GM23338 (cell line): ENCODE measurements at regions not wholly inside any gene's neighbourhood (a gene's known extent, or its start where the extent isn't known, plus 50 kb on each side); places are given as distances from the start of the nearest gene placed in this dataset.

Source experiments
- CREB1 ChIP-seq: fragments of 250-450 bp; sonication (Bioruptor Pico); IDR thresholded peaks from 2 replicates; pipeline ENCODE4 v1.5.0; 2020; ENCODE audit warnings: low read depth, mild to moderate bottlenecking, moderate library complexity
- EZH2 ChIP-seq: fragments of 200-600 bp; sonication (generic); IDR thresholded peaks from one replicate; pipeline ENCODE4 v1.8.0; 2017; ENCODE audit warnings: antibody characterized with exemption, mild to moderate bottlenecking, low read depth; ENCODE audit not compliant: unreplicated experiment
- EZH2phosphoT487 ChIP-seq: fragments of 200-600 bp; sonication (generic); IDR thresholded peaks from one replicate; pipeline ENCODE4 v1.8.1; 2018; ENCODE audit warnings: antibody characterized with exemption; ENCODE audit not compliant: unreplicated experiment
- JUNB ChIP-seq: IDR thresholded peaks from one replicate; pipeline ENCODE4 v1.6.1; 2016; ENCODE audit warnings: antibody characterized with exemption; ENCODE audit not compliant: unreplicated experiment
- POLR2AphosphoS5 ChIP-seq: IDR thresholded peaks from 2 replicates; pipeline ENCODE4 v1.6.1; 2016; ENCODE audit warnings: antibody characterized with exemption, low read depth
- TF ChIP-seq, protein P1 (sequence below), 2 experiments: fragments of 200-600 bp in 1 of 2; sonication (generic) in 1 of 2; conservative IDR thresholded peaks; 2 replicates each; pipeline versions ENCODE4 v1.5.1 to v1.6.1; 2016 to 2017; ENCODE audit warnings: antibody characterized with exemption in 2 of 2, low read depth in 2 of 2, mild to moderate bottlenecking in 2 of 2, moderate library complexity in 1 of 2
- TF ChIP-seq, protein P2 (sequence below): IDR thresholded peaks from one replicate; pipeline ENCODE4 v1.6.1; 2018; ENCODE audit warnings: antibody characterized with exemption; ENCODE audit not compliant: unreplicated experiment
- TF ChIP-seq, protein P3 (sequence below): IDR thresholded peaks from 2 replicates; pipeline ENCODE4 v1.6.1; 2016; ENCODE audit warnings: antibody characterized with exemption
- TF ChIP-seq, protein P4 (sequence below): fragments of 250-450 bp; sonication (Bioruptor Pico); IDR thresholded peaks from 2 replicates; pipeline ENCODE4 v1.5.0; 2020; ENCODE audit warnings: mild to moderate bottlenecking, moderate library complexity

DNA sequence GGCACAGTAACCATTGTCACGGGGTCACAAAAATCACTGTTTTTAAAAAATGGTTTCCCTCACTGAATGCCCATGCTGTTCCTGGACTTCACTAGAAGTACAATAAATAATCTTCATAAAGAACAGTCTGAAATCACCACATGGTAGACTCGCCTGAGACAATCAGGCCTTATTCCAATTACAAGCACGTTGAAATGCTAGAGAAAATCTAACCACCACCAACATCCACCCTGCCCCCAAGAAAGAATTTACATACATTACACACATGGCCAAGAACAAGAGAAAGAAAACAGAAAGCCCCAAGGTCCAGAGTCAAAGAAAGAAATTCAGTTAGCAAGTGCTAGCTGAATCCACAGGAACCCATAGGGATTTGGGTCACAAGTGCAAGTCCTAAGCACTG, 107.0 kb upstream of the ERG start:
- TF ChIP-seq, protein P1, sequence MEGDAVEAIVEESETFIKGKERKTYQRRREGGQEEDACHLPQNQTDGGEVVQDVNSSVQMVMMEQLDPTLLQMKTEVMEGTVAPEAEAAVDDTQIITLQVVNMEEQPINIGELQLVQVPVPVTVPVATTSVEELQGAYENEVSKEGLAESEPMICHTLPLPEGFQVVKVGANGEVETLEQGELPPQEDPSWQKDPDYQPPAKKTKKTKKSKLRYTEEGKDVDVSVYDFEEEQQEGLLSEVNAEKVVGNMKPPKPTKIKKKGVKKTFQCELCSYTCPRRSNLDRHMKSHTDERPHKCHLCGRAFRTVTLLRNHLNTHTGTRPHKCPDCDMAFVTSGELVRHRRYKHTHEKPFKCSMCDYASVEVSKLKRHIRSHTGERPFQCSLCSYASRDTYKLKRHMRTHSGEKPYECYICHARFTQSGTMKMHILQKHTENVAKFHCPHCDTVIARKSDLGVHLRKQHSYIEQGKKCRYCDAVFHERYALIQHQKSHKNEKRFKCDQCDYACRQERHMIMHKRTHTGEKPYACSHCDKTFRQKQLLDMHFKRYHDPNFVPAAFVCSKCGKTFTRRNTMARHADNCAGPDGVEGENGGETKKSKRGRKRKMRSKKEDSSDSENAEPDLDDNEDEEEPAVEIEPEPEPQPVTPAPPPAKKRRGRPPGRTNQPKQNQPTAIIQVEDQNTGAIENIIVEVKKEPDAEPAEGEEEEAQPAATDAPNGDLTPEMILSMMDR (conservative IDR thresholded peaks at IDR 0.05; ENCODE audit: low read depth in 2 of 2) = no peak
- TF ChIP-seq EZH2 = no peak
- TF ChIP-seq POLR2AphosphoS5 = no peak
- TF ChIP-seq, protein P2, sequence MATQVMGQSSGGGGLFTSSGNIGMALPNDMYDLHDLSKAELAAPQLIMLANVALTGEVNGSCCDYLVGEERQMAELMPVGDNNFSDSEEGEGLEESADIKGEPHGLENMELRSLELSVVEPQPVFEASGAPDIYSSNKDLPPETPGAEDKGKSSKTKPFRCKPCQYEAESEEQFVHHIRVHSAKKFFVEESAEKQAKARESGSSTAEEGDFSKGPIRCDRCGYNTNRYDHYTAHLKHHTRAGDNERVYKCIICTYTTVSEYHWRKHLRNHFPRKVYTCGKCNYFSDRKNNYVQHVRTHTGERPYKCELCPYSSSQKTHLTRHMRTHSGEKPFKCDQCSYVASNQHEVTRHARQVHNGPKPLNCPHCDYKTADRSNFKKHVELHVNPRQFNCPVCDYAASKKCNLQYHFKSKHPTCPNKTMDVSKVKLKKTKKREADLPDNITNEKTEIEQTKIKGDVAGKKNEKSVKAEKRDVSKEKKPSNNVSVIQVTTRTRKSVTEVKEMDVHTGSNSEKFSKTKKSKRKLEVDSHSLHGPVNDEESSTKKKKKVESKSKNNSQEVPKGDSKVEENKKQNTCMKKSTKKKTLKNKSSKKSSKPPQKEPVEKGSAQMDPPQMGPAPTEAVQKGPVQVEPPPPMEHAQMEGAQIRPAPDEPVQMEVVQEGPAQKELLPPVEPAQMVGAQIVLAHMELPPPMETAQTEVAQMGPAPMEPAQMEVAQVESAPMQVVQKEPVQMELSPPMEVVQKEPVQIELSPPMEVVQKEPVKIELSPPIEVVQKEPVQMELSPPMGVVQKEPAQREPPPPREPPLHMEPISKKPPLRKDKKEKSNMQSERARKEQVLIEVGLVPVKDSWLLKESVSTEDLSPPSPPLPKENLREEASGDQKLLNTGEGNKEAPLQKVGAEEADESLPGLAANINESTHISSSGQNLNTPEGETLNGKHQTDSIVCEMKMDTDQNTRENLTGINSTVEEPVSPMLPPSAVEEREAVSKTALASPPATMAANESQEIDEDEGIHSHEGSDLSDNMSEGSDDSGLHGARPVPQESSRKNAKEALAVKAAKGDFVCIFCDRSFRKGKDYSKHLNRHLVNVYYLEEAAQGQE = no peak
- no peak for TF ChIP-seq CREB1 (CRISPR knock-in tag)
- no peak for TF ChIP-seq EZH2phosphoT487
- TF ChIP-seq JUNB = no peak
- TF ChIP-seq, protein P3, sequence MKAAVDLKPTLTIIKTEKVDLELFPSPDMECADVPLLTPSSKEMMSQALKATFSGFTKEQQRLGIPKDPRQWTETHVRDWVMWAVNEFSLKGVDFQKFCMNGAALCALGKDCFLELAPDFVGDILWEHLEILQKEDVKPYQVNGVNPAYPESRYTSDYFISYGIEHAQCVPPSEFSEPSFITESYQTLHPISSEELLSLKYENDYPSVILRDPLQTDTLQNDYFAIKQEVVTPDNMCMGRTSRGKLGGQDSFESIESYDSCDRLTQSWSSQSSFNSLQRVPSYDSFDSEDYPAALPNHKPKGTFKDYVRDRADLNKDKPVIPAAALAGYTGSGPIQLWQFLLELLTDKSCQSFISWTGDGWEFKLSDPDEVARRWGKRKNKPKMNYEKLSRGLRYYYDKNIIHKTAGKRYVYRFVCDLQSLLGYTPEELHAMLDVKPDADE = no peak
- TF ChIP-seq, protein P4, sequence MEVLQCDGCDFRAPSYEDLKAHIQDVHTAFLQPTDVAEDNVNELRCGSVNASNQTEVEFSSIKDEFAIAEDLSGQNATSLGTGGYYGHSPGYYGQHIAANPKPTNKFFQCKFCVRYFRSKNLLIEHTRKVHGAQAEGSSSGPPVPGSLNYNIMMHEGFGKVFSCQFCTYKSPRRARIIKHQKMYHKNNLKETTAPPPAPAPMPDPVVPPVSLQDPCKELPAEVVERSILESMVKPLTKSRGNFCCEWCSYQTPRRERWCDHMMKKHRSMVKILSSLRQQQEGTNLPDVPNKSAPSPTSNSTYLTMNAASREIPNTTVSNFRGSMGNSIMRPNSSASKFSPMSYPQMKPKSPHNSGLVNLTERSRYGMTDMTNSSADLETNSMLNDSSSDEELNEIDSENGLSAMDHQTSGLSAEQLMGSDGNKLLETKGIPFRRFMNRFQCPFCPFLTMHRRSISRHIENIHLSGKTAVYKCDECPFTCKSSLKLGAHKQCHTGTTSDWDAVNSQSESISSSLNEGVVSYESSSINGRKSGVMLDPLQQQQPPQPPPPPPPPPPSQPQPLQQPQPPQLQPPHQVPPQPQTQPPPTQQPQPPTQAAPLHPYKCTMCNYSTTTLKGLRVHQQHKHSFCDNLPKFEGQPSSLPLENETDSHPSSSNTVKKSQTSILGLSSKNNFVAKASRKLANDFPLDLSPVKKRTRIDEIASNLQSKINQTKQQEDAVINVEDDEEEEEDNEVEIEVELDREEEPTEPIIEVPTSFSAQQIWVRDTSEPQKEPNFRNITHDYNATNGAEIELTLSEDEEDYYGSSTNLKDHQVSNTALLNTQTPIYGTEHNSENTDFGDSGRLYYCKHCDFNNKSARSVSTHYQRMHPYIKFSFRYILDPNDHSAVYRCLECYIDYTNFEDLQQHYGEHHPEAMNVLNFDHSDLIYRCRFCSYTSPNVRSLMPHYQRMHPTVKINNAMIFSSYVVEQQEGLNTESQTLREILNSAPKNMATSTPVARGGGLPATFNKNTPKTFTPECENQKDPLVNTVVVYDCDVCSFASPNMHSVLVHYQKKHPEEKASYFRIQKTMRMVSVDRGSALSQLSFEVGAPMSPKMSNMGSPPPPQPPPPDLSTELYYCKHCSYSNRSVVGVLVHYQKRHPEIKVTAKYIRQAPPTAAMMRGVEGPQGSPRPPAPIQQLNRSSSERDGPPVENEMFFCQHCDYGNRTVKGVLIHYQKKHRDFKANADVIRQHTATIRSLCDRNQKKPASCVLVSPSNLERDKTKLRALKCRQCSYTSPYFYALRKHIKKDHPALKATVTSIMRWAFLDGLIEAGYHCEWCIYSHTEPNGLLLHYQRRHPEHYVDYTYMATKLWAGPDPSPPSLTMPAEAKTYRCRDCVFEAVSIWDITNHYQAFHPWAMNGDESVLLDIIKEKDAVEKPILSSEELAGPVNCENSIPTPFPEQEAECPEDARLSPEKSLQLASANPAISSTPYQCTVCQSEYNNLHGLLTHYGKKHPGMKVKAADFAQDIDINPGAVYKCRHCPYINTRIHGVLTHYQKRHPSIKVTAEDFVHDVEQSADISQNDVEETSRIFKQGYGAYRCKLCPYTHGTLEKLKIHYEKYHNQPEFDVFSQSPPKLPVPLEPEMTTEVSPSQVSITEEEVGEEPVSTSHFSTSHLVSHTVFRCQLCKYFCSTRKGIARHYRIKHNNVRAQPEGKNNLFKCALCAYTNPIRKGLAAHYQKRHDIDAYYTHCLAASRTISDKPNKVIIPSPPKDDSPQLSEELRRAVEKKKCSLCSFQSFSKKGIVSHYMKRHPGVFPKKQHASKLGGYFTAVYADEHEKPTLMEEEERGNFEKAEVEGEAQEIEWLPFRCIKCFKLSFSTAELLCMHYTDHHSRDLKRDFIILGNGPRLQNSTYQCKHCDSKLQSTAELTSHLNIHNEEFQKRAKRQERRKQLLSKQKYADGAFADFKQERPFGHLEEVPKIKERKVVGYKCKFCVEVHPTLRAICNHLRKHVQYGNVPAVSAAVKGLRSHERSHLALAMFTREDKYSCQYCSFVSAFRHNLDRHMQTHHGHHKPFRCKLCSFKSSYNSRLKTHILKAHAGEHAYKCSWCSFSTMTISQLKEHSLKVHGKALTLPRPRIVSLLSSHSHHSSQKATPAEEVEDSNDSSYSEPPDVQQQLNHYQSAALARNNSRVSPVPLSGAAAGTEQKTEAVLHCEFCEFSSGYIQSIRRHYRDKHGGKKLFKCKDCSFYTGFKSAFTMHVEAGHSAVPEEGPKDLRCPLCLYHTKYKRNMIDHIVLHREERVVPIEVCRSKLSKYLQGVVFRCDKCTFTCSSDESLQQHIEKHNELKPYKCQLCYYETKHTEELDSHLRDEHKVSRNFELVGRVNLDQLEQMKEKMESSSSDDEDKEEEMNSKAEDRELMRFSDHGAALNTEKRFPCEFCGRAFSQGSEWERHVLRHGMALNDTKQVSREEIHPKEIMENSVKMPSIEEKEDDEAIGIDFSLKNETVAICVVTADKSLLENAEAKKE (CRISPR knock-in tag) = no peak
